ENCODE measurements at regions not wholly inside any gene's neighbourhood (a gene's known extent, or its start where the extent isn't known, plus 50 kb on each side); places are given as distances from the start of the nearest gene placed in this dataset.
A peak's percentile ranks its signal among the peaks of the same experiment; 100 is the strongest.

DNA sequence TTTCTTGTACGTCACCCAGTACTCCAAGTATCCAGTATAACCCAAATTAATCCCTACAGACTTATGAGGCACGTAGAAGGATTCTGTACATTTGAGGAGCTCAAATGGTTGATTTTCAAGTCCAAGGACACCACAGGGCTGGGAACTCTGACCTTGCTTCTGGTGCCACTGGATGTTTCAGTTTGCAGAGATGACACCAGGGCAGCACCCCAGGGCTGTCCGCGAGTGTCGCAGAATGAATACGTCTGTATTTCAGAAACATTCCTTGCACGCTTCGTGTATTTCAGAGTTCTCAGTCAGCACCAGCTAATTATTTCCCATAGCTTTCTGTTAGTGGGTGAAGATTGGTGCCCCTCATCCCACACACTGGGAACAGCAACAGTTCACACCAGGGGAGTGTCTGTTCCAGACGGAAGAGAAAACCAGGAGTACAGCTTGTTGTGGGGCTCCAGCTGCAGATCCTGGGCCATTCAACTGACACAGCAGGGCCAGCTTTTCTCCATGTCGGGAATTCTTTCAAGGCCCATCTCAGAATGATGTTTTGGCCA, 159.2 kb downstream of the RHOU start:
- Histone ChIP-seq H3K27ac (ENCODE audit: low read depth in 1 of 2, low read length in 2 of 2) (no peak overlapping the region), H3K4me2 (replicated peaks; ENCODE audit: extremely low read depth, low read length, poor library complexity, severe bottlenecking) (no peak overlapping the region), H3K79me2 (ENCODE audit: insufficient read depth, low read length) (no peaks in the 10 kb centered on the region), H4K20me1 (ENCODE audit: insufficient read depth, low read length) (no peaks in the 10 kb centered on the region), H3K4me3 (replicated peaks in 1 of 3; ENCODE audit: low read depth in 2 of 3, low read length in 3 of 3) (no peak overlapping the region), H3K36me3 (replicated peaks in 1 of 2; ENCODE audit: control insufficient read depth in 1 of 2, insufficient read depth in 2 of 2, low read length in 2 of 2) (no peaks in the 10 kb centered on the region), H3K9me3 (replicated peaks in 1 of 2; ENCODE audit: control insufficient read depth in 1 of 2, insufficient read depth in 1 of 2, low read length in 2 of 2) (no peaks in the 10 kb centered on the region), H3K9ac (ENCODE audit: insufficient read depth, low read length, poor library complexity, severe bottlenecking) (no peak overlapping the region), H2AFZ (ENCODE audit: insufficient read depth, low read depth, low read length, poor library complexity, severe bottlenecking) (no peak overlapping the region), H3K4me1 (ENCODE audit: control insufficient read depth in 1 of 2, insufficient read depth in 2 of 2, low read length in 2 of 2) (peaks cover 13 to 16% of the 10 kb centered on the region in 2 donors), H3K27me3 (ENCODE audit: control insufficient read depth in 2 of 2, insufficient read depth in 2 of 2, low read length in 2 of 2) (no peaks in the 10 kb centered on the region)
- TF ChIP-seq, protein P1, sequence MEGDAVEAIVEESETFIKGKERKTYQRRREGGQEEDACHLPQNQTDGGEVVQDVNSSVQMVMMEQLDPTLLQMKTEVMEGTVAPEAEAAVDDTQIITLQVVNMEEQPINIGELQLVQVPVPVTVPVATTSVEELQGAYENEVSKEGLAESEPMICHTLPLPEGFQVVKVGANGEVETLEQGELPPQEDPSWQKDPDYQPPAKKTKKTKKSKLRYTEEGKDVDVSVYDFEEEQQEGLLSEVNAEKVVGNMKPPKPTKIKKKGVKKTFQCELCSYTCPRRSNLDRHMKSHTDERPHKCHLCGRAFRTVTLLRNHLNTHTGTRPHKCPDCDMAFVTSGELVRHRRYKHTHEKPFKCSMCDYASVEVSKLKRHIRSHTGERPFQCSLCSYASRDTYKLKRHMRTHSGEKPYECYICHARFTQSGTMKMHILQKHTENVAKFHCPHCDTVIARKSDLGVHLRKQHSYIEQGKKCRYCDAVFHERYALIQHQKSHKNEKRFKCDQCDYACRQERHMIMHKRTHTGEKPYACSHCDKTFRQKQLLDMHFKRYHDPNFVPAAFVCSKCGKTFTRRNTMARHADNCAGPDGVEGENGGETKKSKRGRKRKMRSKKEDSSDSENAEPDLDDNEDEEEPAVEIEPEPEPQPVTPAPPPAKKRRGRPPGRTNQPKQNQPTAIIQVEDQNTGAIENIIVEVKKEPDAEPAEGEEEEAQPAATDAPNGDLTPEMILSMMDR (IDR thresholded peaks at IDR 0.05), result no peak
- no peak overlapping the region for H3K27ac Mint-ChIP-seq
- peaks cover 0 to 7% (median 0%) of the 10 kb centered on the region in 7 donors for H3K9me3 Mint-ChIP-seq
- WGBS (ENCODE audit: insufficient coverage), result 100% methylated on average over 3 of the region's 10 CpGs
- DNase-seq, result no peak
- peaks cover 13 to 15% of the 10 kb centered on the region in 2 donors for H3K36me3 Mint-ChIP-seq
- H3K4me1 Mint-ChIP-seq, result peaks cover 15% of the 10 kb centered on the region
- H3K27me3 Mint-ChIP-seq (ENCODE audit: low read depth in 3 of 3), result peaks cover 0 to 2% (median 1%) of the 10 kb centered on the region in 3 donors
- H3K4me3 Mint-ChIP-seq, result no peak overlapping the region
- intact Hi-C loops (cut with micrococcal nuclease), result no loop called here

- Mint-ChIP-seq H3K36me3 (peaks cover 17% of the 10 kb centered on the region in 2 donors), H3K27ac (peak overlapping the region in 1 of 7 donors; percentile 57), H3K27me3 (ENCODE audit: low read depth in 3 of 3) (peaks cover 1 to 2% (median 2%) of the 10 kb centered on the region in 3 donors), H3K4me3 (no peak overlapping the region), H3K9me3 (peaks cover 0 to 4% (median 0%) of the 10 kb centered on the region in 7 donors), H3K4me1 (peaks cover 15% of the 10 kb centered on the region)
- Histone ChIP-seq H3K36me3 (replicated peaks in 1 of 2; ENCODE audit: control insufficient read depth in 1 of 2, insufficient read depth in 2 of 2, low read length in 2 of 2) (no peaks in the 10 kb centered on the region), H4K20me1 (ENCODE audit: insufficient read depth, low read length) (no peaks in the 10 kb centered on the region), H3K4me2 (replicated peaks; ENCODE audit: extremely low read depth, low read length, poor library complexity, severe bottlenecking) (no peak overlapping the region), H3K27ac (ENCODE audit: low read depth in 1 of 2, low read length in 2 of 2) (no peak overlapping the region), H3K4me3 (replicated peaks in 1 of 3; ENCODE audit: low read depth in 2 of 3, low read length in 3 of 3) (no peak overlapping the region), H3K9ac (ENCODE audit: insufficient read depth, low read length, poor library complexity, severe bottlenecking) (no peak overlapping the region), H2AFZ (ENCODE audit: insufficient read depth, low read depth, low read length, poor library complexity, severe bottlenecking) (no peak overlapping the region), H3K9me3 (replicated peaks in 1 of 2; ENCODE audit: control insufficient read depth in 1 of 2, insufficient read depth in 1 of 2, low read length in 2 of 2) (no peaks in the 10 kb centered on the region), H3K27me3 (ENCODE audit: control insufficient read depth in 2 of 2, insufficient read depth in 2 of 2, low read length in 2 of 2) (no peaks in the 10 kb centered on the region), H3K4me1 (ENCODE audit: control insufficient read depth in 1 of 2, insufficient read depth in 2 of 2, low read length in 2 of 2) (peaks cover 13 to 16% of the 10 kb centered on the region in 2 donors), H3K79me2 (ENCODE audit: insufficient read depth, low read length) (no peaks in the 10 kb centered on the region)
- DNase-seq, result no peak
- 91% methylated on average over 9 of the region's 9 CpGs for WGBS (ENCODE audit: insufficient coverage)
- TF ChIP-seq, protein P1 (IDR thresholded peaks at IDR 0.05), result no peak
- intact Hi-C loops (cut with micrococcal nuclease), result no loop called here
Observed at GRCh38 chr1:228897901-228898300, 162.6 kb downstream of the RHOU start.

Measured in CD14-positive monocyte (primary cell).